GM23338 (cell line): ENCODE measurements at regions not wholly inside any gene's neighbourhood (a gene's known extent, or its start where the extent isn't known, plus 50 kb on each side); places are given as distances from the start of the nearest gene placed in this dataset.

ENCODE experiments used
- ATAC-seq: fragments of 200-7000 bp; cut with Tn5 transposase; 3 replicates; pipeline ENCODE4 v1.9.1; 2020
- DNase-seq: peaks from one replicate; pipeline ENCODE4 v3.0.0-alpha.2; 2015; ENCODE audit warnings: low spot score
- H2AFZ ChIP-seq: fragments of 200-600 bp; sonication (generic); 2 replicates; pipeline ENCODE4 v1.8.0; 2016; ENCODE audit warnings: antibody characterized with exemption, mild to moderate bottlenecking, moderate library complexity
- H3F3A ChIP-seq: fragments of 200-600 bp; sonication (generic); replicated peaks from 2 replicates; pipeline ENCODE4 v1.8.0; 2017; ENCODE audit warnings: antibody characterized with exemption, mixed run types, low read depth
- H3K27ac ChIP-seq: fragments of 200-600 bp; sonication (generic); 2 replicates; pipeline ENCODE4 v1.6.1; 2016; ENCODE audit warnings: low read depth
- H3K27me3 ChIP-seq: fragments of 200-600 bp; sonication (generic); 2 replicates; pipeline ENCODE4 v1.8.0; 2016; ENCODE audit warnings: mild to moderate bottlenecking, mixed run types, moderate library complexity; ENCODE audit not compliant: insufficient read depth
- H3K36me3 ChIP-seq: fragments of 200-600 bp; sonication (generic); 2 replicates; pipeline ENCODE4 v1.8.0; 2016; ENCODE audit warnings: mild to moderate bottlenecking; ENCODE audit not compliant: insufficient read depth
- H3K4me1 ChIP-seq: fragments of 200-600 bp; sonication (generic); 2 replicates; pipeline ENCODE4 v1.8.0; 2016; ENCODE audit warnings: mild to moderate bottlenecking, moderate library complexity; ENCODE audit not compliant: insufficient read depth
- H3K4me2 ChIP-seq: fragments of 200-600 bp; sonication (generic); 2 replicates; pipeline ENCODE4 v1.7.1; 2017; ENCODE audit warnings: mixed run types
- H3K4me3 ChIP-seq: fragments of 200-600 bp; sonication (generic); 2 replicates; pipeline ENCODE4 v1.6.1; 2016; ENCODE audit warnings: mixed run types
- H3K79me2 ChIP-seq: fragments of 200-600 bp; sonication (generic); replicated peaks from 2 replicates; pipeline ENCODE4 v1.8.0; 2017; ENCODE audit warnings: mild to moderate bottlenecking; ENCODE audit not compliant: insufficient read depth
- H3K9me2 ChIP-seq: fragments of 200-600 bp; sonication (generic); 2 replicates; pipeline ENCODE4 v1.8.0; 2017; ENCODE audit not compliant: insufficient read depth
- H4K20me1 ChIP-seq: fragments of 200-600 bp; sonication (generic); replicated peaks from 2 replicates; pipeline ENCODE4 v1.8.0; 2017; ENCODE audit warnings: mild to moderate bottlenecking; ENCODE audit not compliant: insufficient read depth
- H3K27ac Mint-ChIP-seq: 2 replicates; pipeline ENCODE4 v1.8.0; 2020; ENCODE audit warnings: inconsistent platforms, mild to moderate bottlenecking, moderate library complexity, mixed read lengths
- H3K27me3 Mint-ChIP-seq: 3 replicates; pipeline ENCODE4 v1.8.0; 2022; ENCODE audit warnings: low read depth, mild to moderate bottlenecking, moderate library complexity, mixed read lengths, inconsistent platforms; ENCODE audit not compliant: insufficient read depth, poor library complexity
- H3K36me3 Mint-ChIP-seq: 3 replicates; pipeline ENCODE4 v1.8.0; 2021; ENCODE audit warnings: low read depth, mild to moderate bottlenecking, inconsistent platforms, moderate library complexity, mixed read lengths
- H3K4me1 Mint-ChIP-seq: 3 replicates; pipeline ENCODE4 v1.8.0; 2020; ENCODE audit warnings: mild to moderate bottlenecking, inconsistent platforms, mixed read lengths
- H3K4me3 Mint-ChIP-seq: 3 replicates; pipeline ENCODE4 v1.8.0; 2021; ENCODE audit warnings: moderate library complexity, mild to moderate bottlenecking, inconsistent platforms, mixed read lengths
- H3K9me3 Mint-ChIP-seq: 3 replicates; pipeline ENCODE4 v1.8.0; 2020; ENCODE audit warnings: moderate library complexity, mild to moderate bottlenecking, inconsistent platforms, mixed read lengths
- CREB1 ChIP-seq: fragments of 250-450 bp; sonication (Bioruptor Pico); IDR thresholded peaks from 2 replicates; pipeline ENCODE4 v1.5.0; 2020; ENCODE audit warnings: low read depth, mild to moderate bottlenecking, moderate library complexity
- EZH2 ChIP-seq: fragments of 200-600 bp; sonication (generic); IDR thresholded peaks from one replicate; pipeline ENCODE4 v1.8.0; 2017; ENCODE audit warnings: antibody characterized with exemption, mild to moderate bottlenecking, low read depth; ENCODE audit not compliant: unreplicated experiment
- EZH2phosphoT487 ChIP-seq: fragments of 200-600 bp; sonication (generic); IDR thresholded peaks from one replicate; pipeline ENCODE4 v1.8.1; 2018; ENCODE audit warnings: antibody characterized with exemption; ENCODE audit not compliant: unreplicated experiment
- JUNB ChIP-seq: IDR thresholded peaks from one replicate; pipeline ENCODE4 v1.6.1; 2016; ENCODE audit warnings: antibody characterized with exemption; ENCODE audit not compliant: unreplicated experiment
- NANOG ChIP-seq: IDR thresholded peaks from 2 replicates; pipeline ENCODE4 v1.6.1; 2016; ENCODE audit warnings: antibody characterized with exemption, borderline replicate concordance
- POLR2AphosphoS5 ChIP-seq: IDR thresholded peaks from 2 replicates; pipeline ENCODE4 v1.6.1; 2016; ENCODE audit warnings: antibody characterized with exemption, low read depth
- STAT1 ChIP-seq: IDR thresholded peaks from one replicate; pipeline ENCODE4 v1.6.1; 2016; ENCODE audit warnings: antibody characterized with exemption; ENCODE audit not compliant: unreplicated experiment
- ZNF114 ChIP-seq: fragments of 250-450 bp; sonication (Bioruptor Pico); IDR thresholded peaks from 2 replicates; pipeline ENCODE4 v1.5.0; 2020; ENCODE audit warnings: mild to moderate bottlenecking, moderate library complexity
- ZNF331 ChIP-seq: fragments of 250-450 bp; sonication (Bioruptor Pico); IDR thresholded peaks from 2 replicates; pipeline ENCODE4 v1.5.0; 2020; ENCODE audit warnings: low read depth, mild to moderate bottlenecking, moderate library complexity
- TF ChIP-seq, protein P1 (sequence below): IDR thresholded peaks from one replicate; pipeline ENCODE4 v1.6.1; 2018; ENCODE audit warnings: antibody characterized with exemption; ENCODE audit not compliant: unreplicated experiment
- TF ChIP-seq, protein P2 (sequence below), 2 experiments: fragments of 200-600 bp in 1 of 2; sonication (generic) in 1 of 2; conservative IDR thresholded peaks; 2 replicates each; pipeline versions ENCODE4 v1.5.1 to v1.6.1; 2016 to 2017; ENCODE audit warnings: antibody characterized with exemption in 2 of 2, low read depth in 2 of 2, mild to moderate bottlenecking in 2 of 2, moderate library complexity in 1 of 2

DNA sequence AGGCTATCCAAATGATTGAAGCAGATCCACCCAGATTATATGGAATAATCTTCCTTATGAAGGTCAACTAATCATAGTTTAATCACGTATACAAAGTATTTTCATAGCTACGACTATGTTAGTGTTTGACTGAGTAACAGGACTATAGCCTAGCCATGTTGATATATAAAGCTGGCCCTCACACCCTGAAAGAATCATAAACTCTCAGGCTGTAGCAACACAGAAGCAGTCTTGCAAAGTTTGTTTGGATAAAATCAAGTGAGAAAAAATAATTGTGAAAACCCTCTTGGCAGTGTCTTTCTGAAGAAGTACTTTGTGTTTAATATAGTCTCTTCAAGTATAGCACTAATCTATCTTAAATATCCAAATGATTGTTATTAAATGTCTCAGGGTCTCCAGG lies 374.5 kb upstream of the DAB2 start:
- H4K20me1 ChIP-seq, result no peaks in the 10 kb centered on the region
- Mint-ChIP-seq H3K27ac (peak overlapping the region; percentile 84; the same call in 1 of the 2 replicates), H3K9me3 (no peaks in the 10 kb centered on the region), H3K4me3 (no peak overlapping the region), H3K4me1 (peaks cover 12% of the 10 kb centered on the region; the same call in 2 of the 3 replicates), H3K27me3 (peaks cover 2% of the 10 kb centered on the region), H3K36me3 (no peaks in the 10 kb centered on the region)
- H2AFZ ChIP-seq, result peak overlapping the region; percentile 77; the same call in 1 of the 2 replicates
- no peak overlapping the region for H3K4me2 ChIP-seq
- no peak for ATAC-seq
- no peaks in the 10 kb centered on the region for H3K79me2 ChIP-seq
- peaks cover 11% of the 10 kb centered on the region; the same call in 1 of the 2 replicates for H3K4me1 ChIP-seq
- no peaks in the 10 kb centered on the region for H3K36me3 ChIP-seq
- H3K27me3 ChIP-seq, result no peaks in the 10 kb centered on the region
- TF ChIP-seq, protein P1, sequence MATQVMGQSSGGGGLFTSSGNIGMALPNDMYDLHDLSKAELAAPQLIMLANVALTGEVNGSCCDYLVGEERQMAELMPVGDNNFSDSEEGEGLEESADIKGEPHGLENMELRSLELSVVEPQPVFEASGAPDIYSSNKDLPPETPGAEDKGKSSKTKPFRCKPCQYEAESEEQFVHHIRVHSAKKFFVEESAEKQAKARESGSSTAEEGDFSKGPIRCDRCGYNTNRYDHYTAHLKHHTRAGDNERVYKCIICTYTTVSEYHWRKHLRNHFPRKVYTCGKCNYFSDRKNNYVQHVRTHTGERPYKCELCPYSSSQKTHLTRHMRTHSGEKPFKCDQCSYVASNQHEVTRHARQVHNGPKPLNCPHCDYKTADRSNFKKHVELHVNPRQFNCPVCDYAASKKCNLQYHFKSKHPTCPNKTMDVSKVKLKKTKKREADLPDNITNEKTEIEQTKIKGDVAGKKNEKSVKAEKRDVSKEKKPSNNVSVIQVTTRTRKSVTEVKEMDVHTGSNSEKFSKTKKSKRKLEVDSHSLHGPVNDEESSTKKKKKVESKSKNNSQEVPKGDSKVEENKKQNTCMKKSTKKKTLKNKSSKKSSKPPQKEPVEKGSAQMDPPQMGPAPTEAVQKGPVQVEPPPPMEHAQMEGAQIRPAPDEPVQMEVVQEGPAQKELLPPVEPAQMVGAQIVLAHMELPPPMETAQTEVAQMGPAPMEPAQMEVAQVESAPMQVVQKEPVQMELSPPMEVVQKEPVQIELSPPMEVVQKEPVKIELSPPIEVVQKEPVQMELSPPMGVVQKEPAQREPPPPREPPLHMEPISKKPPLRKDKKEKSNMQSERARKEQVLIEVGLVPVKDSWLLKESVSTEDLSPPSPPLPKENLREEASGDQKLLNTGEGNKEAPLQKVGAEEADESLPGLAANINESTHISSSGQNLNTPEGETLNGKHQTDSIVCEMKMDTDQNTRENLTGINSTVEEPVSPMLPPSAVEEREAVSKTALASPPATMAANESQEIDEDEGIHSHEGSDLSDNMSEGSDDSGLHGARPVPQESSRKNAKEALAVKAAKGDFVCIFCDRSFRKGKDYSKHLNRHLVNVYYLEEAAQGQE, result no peak
- TF ChIP-seq NANOG (no peak), ZNF114 (CRISPR knock-in tag) (no peak), JUNB (no peak), EZH2phosphoT487 (no peak), STAT1 (no peak), ZNF331 (CRISPR knock-in tag) (no peak), EZH2 (no peak)
- TF ChIP-seq, protein P2, sequence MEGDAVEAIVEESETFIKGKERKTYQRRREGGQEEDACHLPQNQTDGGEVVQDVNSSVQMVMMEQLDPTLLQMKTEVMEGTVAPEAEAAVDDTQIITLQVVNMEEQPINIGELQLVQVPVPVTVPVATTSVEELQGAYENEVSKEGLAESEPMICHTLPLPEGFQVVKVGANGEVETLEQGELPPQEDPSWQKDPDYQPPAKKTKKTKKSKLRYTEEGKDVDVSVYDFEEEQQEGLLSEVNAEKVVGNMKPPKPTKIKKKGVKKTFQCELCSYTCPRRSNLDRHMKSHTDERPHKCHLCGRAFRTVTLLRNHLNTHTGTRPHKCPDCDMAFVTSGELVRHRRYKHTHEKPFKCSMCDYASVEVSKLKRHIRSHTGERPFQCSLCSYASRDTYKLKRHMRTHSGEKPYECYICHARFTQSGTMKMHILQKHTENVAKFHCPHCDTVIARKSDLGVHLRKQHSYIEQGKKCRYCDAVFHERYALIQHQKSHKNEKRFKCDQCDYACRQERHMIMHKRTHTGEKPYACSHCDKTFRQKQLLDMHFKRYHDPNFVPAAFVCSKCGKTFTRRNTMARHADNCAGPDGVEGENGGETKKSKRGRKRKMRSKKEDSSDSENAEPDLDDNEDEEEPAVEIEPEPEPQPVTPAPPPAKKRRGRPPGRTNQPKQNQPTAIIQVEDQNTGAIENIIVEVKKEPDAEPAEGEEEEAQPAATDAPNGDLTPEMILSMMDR (conservative IDR thresholded peaks at IDR 0.05; ENCODE audit: low read depth in 2 of 2), result no peak
- H3K9me2 ChIP-seq, result no peaks in the 10 kb centered on the region
- no peaks in the 10 kb centered on the region for H3F3A ChIP-seq
- no peak for DNase-seq
- H3K4me3 ChIP-seq, result no peak overlapping the region
- H3K27ac ChIP-seq, result no peak overlapping the region

DNA sequence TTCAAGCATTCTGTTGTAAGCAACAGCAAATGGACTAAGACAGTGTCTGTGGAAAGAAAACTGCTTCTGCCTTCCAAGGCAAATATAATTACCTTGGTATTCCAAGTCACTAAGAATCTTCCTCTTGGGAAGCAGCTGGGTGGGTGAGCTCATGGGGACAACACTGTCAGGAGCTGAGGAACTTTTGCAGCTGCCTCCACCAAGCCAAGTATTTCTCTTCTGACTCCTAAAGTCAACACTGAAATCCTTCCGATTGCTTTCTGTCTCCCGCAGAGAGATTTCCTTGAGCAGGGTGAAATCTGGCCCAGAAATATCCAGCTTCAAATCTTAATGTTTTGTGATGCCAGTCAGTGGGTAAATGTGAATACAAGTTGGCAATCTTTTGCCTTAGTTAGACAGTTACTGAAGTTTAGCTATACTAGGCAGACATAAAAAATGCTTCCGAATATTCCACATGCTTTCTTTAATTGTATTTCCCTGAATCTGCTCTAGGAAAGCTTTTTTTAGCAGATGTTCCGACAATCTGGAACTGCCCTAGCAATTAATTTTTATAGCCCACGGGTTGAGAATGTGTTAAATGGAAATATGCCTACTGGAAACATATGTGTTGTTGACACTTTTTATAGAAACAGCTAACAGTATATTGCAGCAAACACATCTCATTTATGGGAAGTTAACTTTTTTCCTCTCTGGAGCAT lies 369.9 kb upstream of the DAB2 start:
- ATAC-seq, result no peak
- H3K4me1 Mint-ChIP-seq, result peaks cover 2% of the 10 kb centered on the region; the same call in 2 of the 3 replicates
- no peak for TF ChIP-seq CREB1 (CRISPR knock-in tag)
- no peak for TF ChIP-seq POLR2AphosphoS5
- no peak for TF ChIP-seq JUNB

More for the DNA sequence above, 369.9 kb upstream of the DAB2 start:
- Mint-ChIP-seq H3K27ac (no peak overlapping the region), H3K4me3 (no peak overlapping the region), H3K36me3 (no peaks in the 10 kb centered on the region), H3K27me3 (peaks cover 2% of the 10 kb centered on the region), H3K9me3 (peaks cover 5% of the 10 kb centered on the region; the same call in 1 of the 3 replicates)
- peaks cover under 1% of the 10 kb centered on the region; the same call in 1 of the 2 replicates for H3K4me1 ChIP-seq
- no peaks in the 10 kb centered on the region for H3K36me3 ChIP-seq
- H4K20me1 ChIP-seq, result no peaks in the 10 kb centered on the region
- H3F3A ChIP-seq, result no peaks in the 10 kb centered on the region
- no peak overlapping the region for H3K27ac ChIP-seq
- no peaks in the 10 kb centered on the region for H3K27me3 ChIP-seq
- no peak overlapping the region for H2AFZ ChIP-seq
- no peaks in the 10 kb centered on the region for H3K9me2 ChIP-seq
- no peaks in the 10 kb centered on the region for H3K79me2 ChIP-seq
- no peak overlapping the region for H3K4me3 ChIP-seq
- H3K4me2 ChIP-seq, result no peak overlapping the region
- DNase-seq, result no peak
